ENCODE measurements at regions not wholly inside any gene's neighbourhood (a gene's known extent, or its start where the extent isn't known, plus 50 kb on each side); places are given as distances from the start of the nearest gene placed in this dataset.
"Not testable (repeated sequence)": the region's sequence is repeated elsewhere in the genome, so short reads cannot be mapped to it uniquely, and the experiment has no call there.

GRCh38 chr3:59401924-59402323, 352.1 kb upstream of the CFAP20DC start:
- no peak for FAIRE-seq

- no peak for FAIRE-seq
These were observed 342.3 kb upstream of the CFAP20DC start for GRCh38 chr3:59392116-59392515.

- no peak for FAIRE-seq
These were observed 341.3 kb upstream of the CFAP20DC start for GRCh38 chr3:59391131-59391530.

DNA sequence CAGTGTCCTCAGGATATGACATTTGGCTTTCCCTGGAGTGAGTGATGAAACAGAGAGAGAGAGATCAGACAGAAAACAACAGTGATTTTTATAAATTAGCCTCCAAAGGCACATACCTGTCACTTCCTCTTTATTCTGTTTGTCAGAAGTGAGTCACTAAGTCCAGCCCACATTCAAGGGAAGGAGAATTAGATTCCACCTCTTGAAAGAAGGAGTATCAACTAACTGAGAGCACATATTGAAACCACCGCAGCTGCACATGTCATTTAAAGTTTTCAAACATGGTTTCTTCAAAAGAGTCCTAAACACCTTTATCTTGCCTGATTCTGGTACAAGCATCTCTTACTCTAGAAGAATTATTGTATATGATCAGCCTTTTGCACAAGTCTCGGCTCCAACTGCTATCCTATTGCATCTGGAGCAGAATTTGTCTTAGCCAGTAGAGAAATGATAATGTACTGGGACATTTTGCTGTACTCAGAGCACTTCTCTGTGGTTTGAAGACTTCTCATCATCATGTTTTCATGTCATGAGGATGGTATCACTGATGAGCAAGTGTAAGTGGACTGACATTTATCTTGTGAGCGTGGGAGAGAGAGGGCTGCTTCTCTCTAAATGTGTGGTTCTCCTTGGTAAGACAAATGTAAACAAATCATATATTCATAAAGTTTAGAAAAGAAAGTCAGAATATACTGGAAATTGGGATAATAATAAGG, 338.9 kb upstream of the CFAP20DC start:
- FAIRE-seq, result no peak

GRCh38 chr3:59386165-59386564, 336.3 kb upstream of the CFAP20DC start:
- FAIRE-seq, result no peak

DNA sequence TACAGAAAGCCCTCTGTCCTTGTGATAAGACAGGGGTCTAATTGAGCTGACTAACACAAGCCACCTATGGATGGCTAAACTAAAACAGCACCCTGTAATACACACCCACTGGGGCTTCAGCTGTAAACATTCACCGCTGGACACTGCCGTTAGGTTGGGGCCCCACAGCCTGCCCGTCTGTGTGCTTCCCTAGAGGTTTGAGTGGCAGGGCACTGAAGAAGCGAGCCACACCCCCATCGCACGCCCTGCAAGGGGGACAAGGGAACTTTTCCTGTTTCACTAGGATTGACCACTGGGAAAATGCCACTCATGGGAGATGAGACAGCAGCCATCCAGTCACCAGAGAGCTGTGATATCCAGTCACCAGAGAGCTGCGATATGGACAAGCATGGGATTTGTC, 335.7 kb upstream of the CFAP20DC start:
- no peak for FAIRE-seq

DNA sequence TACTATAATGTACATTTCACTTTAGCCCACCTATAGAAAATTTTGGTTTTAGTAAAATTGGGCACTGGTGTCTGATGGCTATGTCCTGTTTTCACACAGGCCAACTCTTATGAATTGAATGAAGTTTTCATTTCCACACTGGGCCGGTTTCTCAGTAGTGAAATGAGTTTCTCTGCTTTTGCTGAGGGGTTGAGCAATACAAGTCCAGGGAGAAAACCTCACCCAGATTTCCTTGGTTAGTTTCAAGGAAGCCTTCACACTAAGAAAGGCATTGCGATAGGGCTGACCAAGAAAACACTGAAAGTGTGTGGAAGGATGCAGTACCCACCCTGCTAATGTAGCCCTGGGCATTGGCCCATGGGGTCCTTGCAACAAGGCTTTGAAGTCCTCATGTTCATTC, 331.5 kb upstream of the CFAP20DC start:
- no peak for FAIRE-seq

GRCh38 chr3:59380146-59380545, 330.3 kb upstream of the CFAP20DC start:
- no peak for FAIRE-seq

DNA sequence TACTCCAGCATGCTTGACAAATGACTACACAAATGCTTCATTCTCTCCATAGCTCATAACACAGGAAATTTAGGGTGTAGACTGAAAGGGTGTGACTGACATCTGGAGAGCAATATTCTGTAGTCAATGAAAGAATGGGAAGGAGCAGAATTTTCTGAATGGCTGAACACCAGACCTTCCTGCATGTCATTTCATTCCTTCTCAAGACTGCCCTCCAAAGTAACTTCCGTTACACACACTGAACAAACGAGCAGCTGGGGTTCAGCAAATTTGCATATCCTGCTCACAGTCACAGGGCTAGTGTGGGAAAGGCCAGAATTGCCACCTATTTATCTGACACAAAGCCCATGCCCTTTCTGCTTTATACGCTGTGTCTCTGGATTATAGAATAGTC, 325.0 kb upstream of the CFAP20DC start:
- no peak for FAIRE-seq

DNA sequence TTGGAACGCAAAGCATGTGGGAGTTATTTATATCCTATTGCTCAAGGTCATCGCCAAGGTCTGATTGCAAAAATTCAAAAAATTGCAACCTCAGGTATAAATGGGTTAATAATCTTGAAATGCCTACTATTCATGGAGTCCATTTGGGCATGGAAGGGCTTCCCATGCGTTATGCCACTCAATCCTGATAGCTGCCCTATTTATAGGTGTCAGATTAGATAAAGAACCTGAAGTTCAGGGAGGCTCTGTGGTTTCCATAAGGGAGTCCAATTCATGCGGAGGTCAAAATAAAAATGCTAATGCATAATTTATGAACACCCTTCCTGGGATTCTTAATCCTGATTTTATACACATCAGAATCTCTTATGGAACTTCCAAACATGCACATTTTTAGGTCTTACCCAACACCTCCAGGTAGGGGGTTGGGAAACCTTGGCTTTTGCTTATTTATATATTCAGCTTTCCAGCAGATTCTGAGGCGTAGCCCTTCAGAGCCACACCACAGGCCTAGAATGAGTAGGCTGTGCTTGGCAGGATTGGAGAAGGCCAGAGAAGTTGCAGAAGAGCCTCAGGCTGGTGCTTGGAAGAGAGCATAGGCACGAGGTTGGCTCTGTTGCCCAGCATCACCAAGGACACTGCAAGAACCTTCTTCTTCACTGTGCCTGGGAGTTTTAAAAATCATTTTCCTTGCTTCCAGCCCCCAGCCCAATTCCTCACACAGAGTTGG, 324.4 kb upstream of the CFAP20DC start:
- FAIRE-seq, result no peak

- no peak for FAIRE-seq
These were observed 322.5 kb upstream of the CFAP20DC start for GRCh38 chr3:59372346-59372745.

GRCh38 chr3:59368900-59369675, 319.3 kb upstream of the CFAP20DC start:
- no peak for FAIRE-seq

DNA sequence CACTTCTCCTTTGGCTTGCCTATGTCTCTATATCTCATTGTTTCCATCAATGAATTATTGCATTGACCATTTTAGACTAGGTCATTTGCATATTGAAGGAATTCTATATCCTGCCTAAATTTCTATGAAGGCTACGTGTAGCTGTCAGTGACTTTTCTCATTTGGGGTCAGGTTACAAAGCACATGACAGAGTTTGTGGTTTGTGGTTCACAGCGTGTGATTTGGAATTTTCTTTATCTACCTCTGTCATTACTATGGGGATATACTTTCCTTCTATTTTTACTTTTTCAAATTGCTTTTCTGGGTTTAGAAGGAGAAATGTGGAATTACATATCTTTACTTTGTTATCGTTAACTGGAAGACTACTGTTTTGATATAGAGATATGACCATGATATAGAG, 317.3 kb upstream of the CFAP20DC start:
- FAIRE-seq, result no peak

- no peak for FAIRE-seq
These were observed 316.4 kb upstream of the CFAP20DC start for GRCh38 chr3:59366218-59366617.

DNA sequence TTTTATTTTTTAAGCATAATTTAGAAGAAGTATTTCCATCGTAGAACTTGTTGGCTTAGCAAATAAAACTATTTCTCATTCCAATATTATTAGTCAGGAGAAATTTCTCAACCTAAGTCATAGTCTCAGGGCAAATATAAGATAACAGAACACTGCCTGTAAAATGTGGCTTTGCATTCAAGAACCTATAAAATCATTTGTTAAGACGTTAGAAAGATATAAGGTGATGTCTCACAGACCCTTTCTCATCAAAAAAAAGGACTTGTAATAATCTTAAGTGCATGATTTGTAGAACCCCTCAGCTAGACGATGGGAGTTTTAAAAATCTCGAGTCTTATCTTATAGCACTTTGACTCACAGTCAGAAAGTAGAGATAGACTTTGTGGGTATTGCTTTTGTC, 314.7 kb upstream of the CFAP20DC start:
- FAIRE-seq, result no peak

DNA sequence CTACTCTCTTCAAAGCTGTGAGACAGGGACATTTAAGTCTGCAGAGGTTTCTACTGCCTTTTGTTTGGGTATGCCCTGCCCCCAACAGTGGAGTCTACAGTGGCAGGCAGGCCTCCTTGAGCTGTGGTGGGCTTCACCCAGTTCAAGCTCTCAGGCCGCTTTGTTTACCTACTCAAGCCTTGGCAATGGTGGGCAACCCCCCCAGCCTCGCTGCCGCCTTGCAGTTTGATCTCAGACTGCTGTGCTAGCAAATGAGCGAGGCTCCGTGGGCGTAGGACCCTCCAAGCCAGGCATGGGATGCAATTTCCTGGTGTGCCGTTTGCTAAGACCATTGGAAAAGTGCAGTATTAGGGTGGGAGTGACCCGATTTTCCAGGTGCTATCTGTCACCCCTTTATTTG, 310.5 kb upstream of the CFAP20DC start:
- FAIRE-seq, result not testable (repeated sequence)

GRCh38 chr3:59341459-59341858, 291.6 kb upstream of the CFAP20DC start:
- FAIRE-seq, result no peak

DNA sequence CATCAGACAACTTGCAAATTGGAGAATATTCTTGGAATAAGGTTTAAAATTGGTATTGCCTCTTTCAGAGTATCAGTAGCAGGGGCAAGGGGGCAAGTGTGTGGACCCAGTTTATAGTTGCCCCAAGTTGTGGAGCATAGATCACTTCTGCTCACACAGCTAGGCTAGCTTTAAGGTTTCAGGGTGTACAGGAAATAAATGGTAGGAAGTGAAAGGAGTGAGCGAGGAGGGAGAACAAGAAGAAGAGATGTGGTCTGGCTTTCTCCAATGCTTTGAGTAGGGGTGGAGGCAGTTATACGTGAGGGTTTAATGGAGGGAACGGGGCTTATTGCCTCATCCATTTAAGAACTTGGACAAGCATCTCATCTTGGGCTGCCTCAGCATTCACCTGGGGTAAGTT, 290.0 kb upstream of the CFAP20DC start:
- no peak for FAIRE-seq

- no peak for FAIRE-seq
These were observed 289.1 kb upstream of the CFAP20DC start for GRCh38 chr3:59338934-59339333.

DNA sequence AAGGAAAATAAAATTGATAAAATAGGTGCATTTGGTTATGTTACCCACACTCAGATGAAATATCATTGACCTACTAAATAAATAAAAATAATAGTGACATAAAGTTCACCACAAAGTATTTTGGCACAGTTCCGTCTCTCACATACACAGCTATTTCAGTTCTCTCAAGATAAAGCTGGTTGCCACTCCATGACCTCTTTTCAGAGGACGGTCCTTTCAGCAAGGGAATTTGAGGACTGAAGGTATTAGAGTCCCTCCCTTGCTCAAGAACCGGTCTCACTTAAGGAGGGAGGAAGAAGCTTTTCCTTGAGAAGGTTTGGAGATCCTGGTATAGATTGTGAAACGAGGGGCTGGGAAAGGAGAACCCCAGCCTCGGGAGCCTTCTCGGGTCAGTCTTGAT, 285.5 kb upstream of the CFAP20DC start:
- FAIRE-seq, result no peak

DNA sequence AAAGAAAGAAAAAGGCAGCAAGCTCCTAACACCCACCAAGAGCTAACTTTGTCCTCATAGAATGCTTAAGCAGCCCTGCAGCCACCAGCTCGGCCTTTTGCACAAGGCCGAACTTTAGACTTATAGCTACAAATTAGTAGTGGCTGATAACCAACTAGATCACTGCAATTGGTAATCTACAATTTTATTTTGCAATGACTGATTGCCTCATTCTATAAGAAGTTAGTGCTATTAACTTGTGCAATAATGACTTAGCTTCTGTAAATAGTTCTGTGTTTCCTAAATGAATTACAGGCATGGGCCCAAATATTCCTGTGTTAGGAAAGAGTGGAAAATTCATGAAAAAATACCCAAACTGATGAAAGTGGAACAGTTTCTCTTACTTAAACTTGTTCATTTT, 284.8 kb upstream of the CFAP20DC start:
- no peak for FAIRE-seq

GRCh38 chr3:59327376-59327808, 277.6 kb upstream of the CFAP20DC start:
- FAIRE-seq, result no peak

GRCh38 chr3:59326246-59327024, 276.6 kb upstream of the CFAP20DC start:
- no peak for FAIRE-seq
